ENCODE measurements at regions not wholly inside any gene's neighbourhood (a gene's known extent, or its start where the extent isn't known, plus 50 kb on each side); places are given as distances from the start of the nearest gene placed in this dataset.

- TF ChIP-seq CTCF (IDR thresholded peaks at IDR 0.05; ENCODE audit: insufficient read depth, low read depth, low read length) (no peak), EZH2 (IDR thresholded peaks at IDR 0.05; ENCODE audit: insufficient read depth, low read length) (no peak)
These were observed 300.8 kb downstream of the HHIPL2 start for GRCh38 chr1:222247081-222247480.
